ENCODE measurements at regions not wholly inside any gene's neighbourhood (a gene's known extent, or its start where the extent isn't known, plus 50 kb on each side); places are given as distances from the start of the nearest gene placed in this dataset.

DNA sequence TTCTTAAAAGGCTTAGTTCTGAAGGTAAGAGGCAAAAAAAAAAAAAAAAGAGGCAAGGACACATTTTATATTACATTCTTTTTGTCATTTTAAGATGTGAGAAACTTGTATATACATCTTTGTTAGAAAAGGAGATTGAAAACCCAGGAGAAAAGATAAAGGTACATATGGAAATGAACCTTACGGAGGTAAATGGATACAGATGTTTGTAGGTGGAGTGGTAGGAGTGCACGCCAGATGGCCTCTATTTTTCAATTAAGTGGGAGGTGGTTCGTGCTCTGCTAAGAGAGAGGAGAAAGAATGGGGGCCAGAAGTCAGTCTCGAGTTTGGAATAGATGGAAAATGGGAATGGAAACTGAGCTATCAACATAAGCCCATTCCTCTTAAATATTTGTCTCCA is 622.5 kb upstream of the GHITM start:
- TF ChIP-seq, protein P1, sequence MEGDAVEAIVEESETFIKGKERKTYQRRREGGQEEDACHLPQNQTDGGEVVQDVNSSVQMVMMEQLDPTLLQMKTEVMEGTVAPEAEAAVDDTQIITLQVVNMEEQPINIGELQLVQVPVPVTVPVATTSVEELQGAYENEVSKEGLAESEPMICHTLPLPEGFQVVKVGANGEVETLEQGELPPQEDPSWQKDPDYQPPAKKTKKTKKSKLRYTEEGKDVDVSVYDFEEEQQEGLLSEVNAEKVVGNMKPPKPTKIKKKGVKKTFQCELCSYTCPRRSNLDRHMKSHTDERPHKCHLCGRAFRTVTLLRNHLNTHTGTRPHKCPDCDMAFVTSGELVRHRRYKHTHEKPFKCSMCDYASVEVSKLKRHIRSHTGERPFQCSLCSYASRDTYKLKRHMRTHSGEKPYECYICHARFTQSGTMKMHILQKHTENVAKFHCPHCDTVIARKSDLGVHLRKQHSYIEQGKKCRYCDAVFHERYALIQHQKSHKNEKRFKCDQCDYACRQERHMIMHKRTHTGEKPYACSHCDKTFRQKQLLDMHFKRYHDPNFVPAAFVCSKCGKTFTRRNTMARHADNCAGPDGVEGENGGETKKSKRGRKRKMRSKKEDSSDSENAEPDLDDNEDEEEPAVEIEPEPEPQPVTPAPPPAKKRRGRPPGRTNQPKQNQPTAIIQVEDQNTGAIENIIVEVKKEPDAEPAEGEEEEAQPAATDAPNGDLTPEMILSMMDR (IDR thresholded peaks at IDR 0.05; ENCODE audit: low read length): no peak
- no peak for TF ChIP-seq EZH2 (IDR thresholded peaks at IDR 0.05; ENCODE audit: borderline replicate concordance, low read length)

Data from OCI-LY1 (cell line).